ENCODE measurements at regions not wholly inside any gene's neighbourhood (a gene's known extent, or its start where the extent isn't known, plus 50 kb on each side); places are given as distances from the start of the nearest gene placed in this dataset.

- TF ChIP-seq CTCF (IDR thresholded peaks at IDR 0.05) (no peak), POLR2A (IDR thresholded peaks at IDR 0.05) (no peak)
These were observed 602.2 kb upstream of the ADAMTS5 start for GRCh38 chr21:27569091-27569490.
